ENCODE measurements at regions not wholly inside any gene's neighbourhood (a gene's known extent, or its start where the extent isn't known, plus 50 kb on each side); places are given as distances from the start of the nearest gene placed in this dataset.

- POLR2A ChIA-PET, result no interaction called here
- intact Hi-C loops (cut with micrococcal nuclease), result no loop called here
- Mint-ChIP-seq H3K9me3 (ENCODE audit: unreplicated experiment) (no peaks in the 10 kb centered on the region), H3K27ac (ENCODE audit: low read depth, unreplicated experiment) (no peak overlapping the region), H3K27me3 (ENCODE audit: insufficient read depth, unreplicated experiment) (peaks cover 41% of the 10 kb centered on the region), H3K36me3 (ENCODE audit: insufficient read depth, unreplicated experiment) (no peaks in the 10 kb centered on the region), H3K4me1 (ENCODE audit: insufficient read depth, unreplicated experiment) (no peaks in the 10 kb centered on the region), H3K4me3 (ENCODE audit: unreplicated experiment) (no peak overlapping the region)
- CTCF ChIA-PET, result no interaction called here
- DNase-seq (ENCODE audit: unreplicated experiment), result no peak
- BruUV-seq (replicated peaks), result no TSS peak
- no peak for TF ChIP-seq CTCF (IDR thresholded peaks at IDR 0.05; ENCODE audit: unreplicated experiment)
These were observed 141.7 kb upstream of the RAI2 start for GRCh38 chrX:18002791-18003190.

- DNase-seq (ENCODE audit: unreplicated experiment), result no peak
- ChIA-PET POLR2A (no interaction called here), CTCF (no interaction called here)
- no peaks in the 10 kb centered on the region for H3K9me3 Mint-ChIP-seq (ENCODE audit: unreplicated experiment)
- intact Hi-C loops (cut with micrococcal nuclease), result no loop called here
- H3K36me3 Mint-ChIP-seq (ENCODE audit: insufficient read depth, unreplicated experiment), result no peaks in the 10 kb centered on the region
- H3K4me1 Mint-ChIP-seq (ENCODE audit: insufficient read depth, unreplicated experiment), result no peaks in the 10 kb centered on the region
- BruUV-seq (replicated peaks), result no TSS peak
- H3K27ac Mint-ChIP-seq (ENCODE audit: low read depth, unreplicated experiment), result no peak overlapping the region
- TF ChIP-seq CTCF (IDR thresholded peaks at IDR 0.05; ENCODE audit: unreplicated experiment), result no peak
- H3K4me3 Mint-ChIP-seq (ENCODE audit: unreplicated experiment), result no peak overlapping the region
- H3K27me3 Mint-ChIP-seq (ENCODE audit: insufficient read depth, unreplicated experiment), result peaks cover 19% of the 10 kb centered on the region
These were observed 133.3 kb upstream of the RAI2 start for GRCh38 chrX:17994429-17994828.

GRCh38 chrX:17993062-17993461 is 132.0 kb upstream of the RAI2 start:
- Mint-ChIP-seq H3K4me1 (ENCODE audit: insufficient read depth, unreplicated experiment) (no peaks in the 10 kb centered on the region), H3K27ac (ENCODE audit: low read depth, unreplicated experiment) (no peak overlapping the region), H3K36me3 (ENCODE audit: insufficient read depth, unreplicated experiment) (no peaks in the 10 kb centered on the region), H3K9me3 (ENCODE audit: unreplicated experiment) (no peaks in the 10 kb centered on the region), H3K4me3 (ENCODE audit: unreplicated experiment) (no peak overlapping the region), H3K27me3 (ENCODE audit: insufficient read depth, unreplicated experiment) (peaks cover 30% of the 10 kb centered on the region)
- POLR2A ChIA-PET, result no interaction called here
- intact Hi-C loops (cut with micrococcal nuclease), result no loop called here
- BruUV-seq (replicated peaks), result no TSS peak
- TF ChIP-seq CTCF (IDR thresholded peaks at IDR 0.05; ENCODE audit: unreplicated experiment), result no peak
- DNase-seq (ENCODE audit: unreplicated experiment), result no peak
- CTCF ChIA-PET, result no interaction called here

GRCh38 chrX:17990532-17990931 is 129.4 kb upstream of the RAI2 start:
- H3K27ac Mint-ChIP-seq (ENCODE audit: low read depth, unreplicated experiment), result no peak overlapping the region
- H3K27me3 Mint-ChIP-seq (ENCODE audit: insufficient read depth, unreplicated experiment), result peaks cover 54% of the 10 kb centered on the region
- no peaks in the 10 kb centered on the region for H3K36me3 Mint-ChIP-seq (ENCODE audit: insufficient read depth, unreplicated experiment)

More at GRCh38 chrX:17990532-17990931, 129.4 kb upstream of the RAI2 start:
- intact Hi-C loops (cut with micrococcal nuclease), result no loop called here
- ChIA-PET CTCF (interaction anchor here (0.6 to 0.7 kb wide), 2 partner anchors 361 to 1187 kb away, joined by 3 to 5 read pairs; no protein-coding TSS in a partner anchor), POLR2A (no interaction called here)
- H3K9me3 Mint-ChIP-seq (ENCODE audit: unreplicated experiment), result no peaks in the 10 kb centered on the region
- H3K4me1 Mint-ChIP-seq (ENCODE audit: insufficient read depth, unreplicated experiment), result no peaks in the 10 kb centered on the region
- no TSS peak for BruUV-seq (replicated peaks)
- DNase-seq (ENCODE audit: unreplicated experiment), result peak; percentile 45
- H3K4me3 Mint-ChIP-seq (ENCODE audit: unreplicated experiment), result no peak overlapping the region
- no peak for TF ChIP-seq CTCF (IDR thresholded peaks at IDR 0.05; ENCODE audit: unreplicated experiment)

All from MCF 10A (cell line).